SJSA1 (cell line): ENCODE measurements at regions not wholly inside any gene's neighbourhood (a gene's known extent, or its start where the extent isn't known, plus 50 kb on each side); places are given as distances from the start of the nearest gene placed in this dataset.

Experiments
- DNase-seq, 2 experiments: peaks; one replicate each; pipeline ENCODE4 v3.0.0-alpha.2; 2015 to 2020; ENCODE audit warnings: low spot score in 2 of 2, low read depth in 1 of 2
- H3K27ac ChIP-seq: fragments of 250-450 bp; sonication (Bioruptor Pico); 2 replicates; pipeline ENCODE4 v1.5.1; 2020; ENCODE audit warnings: mild to moderate bottlenecking, moderate library complexity
- H3K27me3 ChIP-seq: fragments of 250-450 bp; sonication (Bioruptor Pico); replicated peaks from 2 replicates; pipeline ENCODE4 v1.5.1; 2020; ENCODE audit warnings: mild to moderate bottlenecking, moderate library complexity
- H3K36me3 ChIP-seq: fragments of 250-450 bp; sonication (Bioruptor Pico); 2 replicates; pipeline ENCODE4 v1.5.1; 2020; ENCODE audit warnings: mild to moderate bottlenecking
- H3K4me1 ChIP-seq: fragments of 250-450 bp; sonication (Bioruptor Pico); replicated peaks from 2 replicates; pipeline ENCODE4 v1.6.1; 2021; ENCODE audit warnings: mild to moderate bottlenecking
- H3K4me3 ChIP-seq: fragments of 250-450 bp; sonication (Bioruptor Pico); 2 replicates; pipeline ENCODE4 v1.5.1; 2020; ENCODE audit warnings: mild to moderate bottlenecking
- H3K9me3 ChIP-seq: fragments of 250-450 bp; sonication (Bioruptor Pico); replicated peaks from 2 replicates; pipeline ENCODE4 v1.5.1; 2020; ENCODE audit warnings: mild to moderate bottlenecking

DNA sequence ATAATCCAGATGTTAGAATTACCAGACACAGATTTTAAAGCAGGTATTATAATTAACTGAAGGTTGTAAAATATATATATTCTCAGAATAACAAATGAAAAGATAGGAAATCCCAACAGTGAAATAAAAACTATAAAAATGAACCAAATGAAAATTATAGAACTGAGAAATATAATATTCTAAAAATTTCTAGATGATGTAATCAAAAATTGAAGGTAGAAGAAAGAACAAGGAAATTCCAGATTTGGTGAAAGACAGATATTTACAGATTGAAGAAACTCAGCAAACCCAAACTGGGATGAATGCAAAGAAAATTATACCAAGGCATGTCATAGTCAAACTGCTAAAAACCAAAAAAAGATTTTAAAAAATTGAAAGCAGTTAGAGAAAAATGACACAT, 729.4 kb downstream of the MATN1 start:
- no peak overlapping the region for H3K27ac ChIP-seq
- DNase-seq = no peak
- H3K36me3 ChIP-seq = no peaks in the 10 kb centered on the region
- peaks cover 2% of the 10 kb centered on the region for H3K9me3 ChIP-seq
- no peaks in the 10 kb centered on the region for H3K27me3 ChIP-seq
- no peak overlapping the region for H3K4me3 ChIP-seq
- no peaks in the 10 kb centered on the region for H3K4me1 ChIP-seq

- no peak overlapping the region for H3K4me3 ChIP-seq
- no peaks in the 10 kb centered on the region for H3K27me3 ChIP-seq
- H3K36me3 ChIP-seq = no peaks in the 10 kb centered on the region
- no peak for DNase-seq
- peaks cover 2% of the 10 kb centered on the region for H3K9me3 ChIP-seq
- no peak overlapping the region for H3K27ac ChIP-seq
- H3K4me1 ChIP-seq = no peaks in the 10 kb centered on the region
These were observed 731.6 kb downstream of the MATN1 start for GRCh38 chr1:29991815-29992214.

DNA sequence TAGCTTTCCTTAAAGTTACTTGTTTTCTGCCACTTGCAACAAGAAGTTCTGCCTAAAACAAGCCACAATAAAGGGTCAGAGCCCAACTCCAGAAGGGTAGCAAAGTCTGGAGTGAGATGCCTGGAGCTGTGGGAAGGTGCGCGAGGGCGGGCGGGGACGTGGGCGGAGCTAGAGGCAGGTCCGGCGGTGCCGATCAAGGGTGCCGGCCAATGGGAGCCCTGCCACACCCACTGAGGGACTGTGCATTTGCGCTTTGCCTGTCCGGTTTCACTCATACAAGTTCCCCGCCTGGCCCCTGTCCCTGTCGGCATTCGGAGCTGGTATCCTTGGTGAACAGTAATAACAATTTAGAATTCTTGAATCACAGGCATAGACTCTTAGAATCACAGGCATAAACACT, 732.4 kb downstream of the MATN1 start:
- H3K36me3 ChIP-seq = no peaks in the 10 kb centered on the region
- no peak overlapping the region for H3K27ac ChIP-seq
- DNase-seq = no peak
- H3K27me3 ChIP-seq = no peaks in the 10 kb centered on the region
- no peaks in the 10 kb centered on the region for H3K4me1 ChIP-seq
- H3K4me3 ChIP-seq = no peak overlapping the region
- H3K9me3 ChIP-seq = peaks cover 2% of the 10 kb centered on the region

DNA sequence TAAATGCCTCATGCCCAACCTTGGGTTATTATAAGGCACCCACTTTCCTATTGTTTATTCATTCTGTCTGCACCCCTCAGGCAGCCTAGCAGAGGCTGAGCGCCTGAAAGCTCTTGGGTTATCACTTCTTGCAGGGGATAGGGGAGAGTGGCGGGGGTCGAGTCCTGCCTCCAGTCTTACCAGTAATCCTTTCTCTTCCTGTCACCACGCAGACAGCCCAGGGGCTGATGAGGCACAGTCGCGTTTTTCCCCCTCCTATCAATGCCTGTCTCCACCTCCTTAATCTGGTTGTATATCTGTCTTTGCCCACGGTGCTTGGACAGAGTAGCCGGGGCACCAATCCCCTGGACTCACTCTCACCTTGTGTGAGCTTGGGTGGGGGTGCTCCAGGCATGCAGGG, 733.1 kb downstream of the MATN1 start:
- Histone ChIP-seq H3K4me1 (no peaks in the 10 kb centered on the region), H3K27me3 (no peaks in the 10 kb centered on the region), H3K36me3 (no peaks in the 10 kb centered on the region), H3K27ac (no peak overlapping the region), H3K4me3 (no peak overlapping the region), H3K9me3 (peaks cover 2% of the 10 kb centered on the region)
- no peak for DNase-seq

- Histone ChIP-seq H3K4me3 (no peak overlapping the region), H3K9me3 (no peaks in the 10 kb centered on the region), H3K4me1 (no peaks in the 10 kb centered on the region), H3K27ac (no peak overlapping the region), H3K36me3 (no peaks in the 10 kb centered on the region), H3K27me3 (no peaks in the 10 kb centered on the region)
- DNase-seq = no peak
These were observed 736.4 kb downstream of the MATN1 start for GRCh38 chr1:29986986-29987385.

GRCh38 chr1:29985606-29985945, 737.8 kb downstream of the MATN1 start:
- Histone ChIP-seq H3K4me3 (no peak overlapping the region), H3K27me3 (no peaks in the 10 kb centered on the region), H3K36me3 (no peaks in the 10 kb centered on the region), H3K9me3 (no peaks in the 10 kb centered on the region), H3K27ac (no peak overlapping the region), H3K4me1 (no peaks in the 10 kb centered on the region)
- no peak for DNase-seq

DNA sequence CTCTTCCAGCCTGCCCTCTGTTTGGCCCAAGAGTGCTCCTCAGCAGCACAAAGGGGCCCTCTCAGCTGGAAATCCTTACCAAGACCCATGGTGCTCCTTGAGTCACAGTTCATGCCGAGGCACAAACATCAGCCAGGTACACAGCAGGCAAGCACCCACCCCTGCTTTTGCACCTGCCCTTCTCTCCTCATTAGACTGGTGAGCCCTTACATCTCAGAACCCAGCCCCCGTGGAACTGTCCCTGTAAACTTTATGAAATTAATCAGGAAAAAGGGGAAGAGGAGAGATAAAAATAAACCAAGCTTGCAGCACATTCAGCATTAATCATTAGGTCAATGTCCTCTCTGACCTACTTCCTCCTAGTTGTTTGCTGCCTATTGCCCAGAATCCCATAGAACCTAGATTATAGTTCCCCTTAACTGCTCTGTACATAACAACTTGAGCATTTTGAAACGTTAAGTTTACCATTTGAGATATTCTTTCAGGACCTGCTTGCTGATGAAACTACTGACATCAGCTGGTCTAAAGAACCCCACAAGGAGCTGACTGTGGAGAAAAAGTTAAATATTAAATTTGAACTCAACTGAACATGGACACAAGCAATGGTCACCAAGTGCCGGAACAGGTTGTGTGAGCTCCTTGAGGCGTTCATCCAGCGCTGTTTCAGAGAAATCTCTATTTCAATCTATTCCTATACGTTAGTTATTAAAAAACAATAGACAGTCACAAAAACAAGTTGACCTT, 738.4 kb downstream of the MATN1 start:
- no peaks in the 10 kb centered on the region for H3K27me3 ChIP-seq
- no peaks in the 10 kb centered on the region for H3K4me1 ChIP-seq
- no peaks in the 10 kb centered on the region for H3K36me3 ChIP-seq
- no peak for DNase-seq
- no peaks in the 10 kb centered on the region for H3K9me3 ChIP-seq
- H3K4me3 ChIP-seq = no peak overlapping the region
- no peak overlapping the region for H3K27ac ChIP-seq

DNA sequence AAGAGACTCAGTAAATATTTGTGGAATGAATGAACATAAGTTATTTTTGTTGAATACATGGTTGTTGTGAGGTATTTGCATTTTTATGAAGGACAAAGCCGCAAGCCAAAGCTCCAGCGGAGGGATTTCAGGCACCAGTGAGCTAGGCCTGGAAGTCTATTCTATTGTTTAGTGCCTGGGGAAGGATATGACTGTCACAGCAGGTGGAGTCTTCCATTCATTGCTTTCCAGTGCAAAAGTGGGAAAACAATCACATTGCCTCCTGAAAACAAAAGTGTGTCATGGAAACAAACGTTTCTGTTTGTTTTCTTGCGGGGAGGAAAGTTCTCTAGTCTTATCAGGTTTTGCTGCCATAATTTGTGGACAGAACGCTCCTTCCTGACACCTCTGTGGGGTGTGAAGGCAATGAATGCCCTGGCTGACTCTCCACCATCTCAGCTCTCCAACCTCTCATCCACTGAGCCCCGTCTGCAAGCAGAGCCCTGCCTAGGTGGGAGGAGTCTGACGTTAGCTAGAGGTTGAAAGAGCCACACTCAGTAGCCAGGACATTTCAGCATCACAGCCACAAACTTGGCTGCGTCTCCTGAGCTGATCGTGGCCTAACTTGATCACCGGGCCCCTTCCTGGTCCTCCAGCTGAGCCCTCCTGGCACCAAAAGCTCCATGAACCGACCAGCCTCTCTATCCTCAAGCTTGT, 739.1 kb downstream of the MATN1 start:
- no peak overlapping the region for H3K4me3 ChIP-seq
- H3K9me3 ChIP-seq = no peaks in the 10 kb centered on the region
- H3K36me3 ChIP-seq = no peaks in the 10 kb centered on the region
- no peak overlapping the region for H3K27ac ChIP-seq
- H3K4me1 ChIP-seq = no peaks in the 10 kb centered on the region
- DNase-seq = no peak
- H3K27me3 ChIP-seq = no peaks in the 10 kb centered on the region

DNA sequence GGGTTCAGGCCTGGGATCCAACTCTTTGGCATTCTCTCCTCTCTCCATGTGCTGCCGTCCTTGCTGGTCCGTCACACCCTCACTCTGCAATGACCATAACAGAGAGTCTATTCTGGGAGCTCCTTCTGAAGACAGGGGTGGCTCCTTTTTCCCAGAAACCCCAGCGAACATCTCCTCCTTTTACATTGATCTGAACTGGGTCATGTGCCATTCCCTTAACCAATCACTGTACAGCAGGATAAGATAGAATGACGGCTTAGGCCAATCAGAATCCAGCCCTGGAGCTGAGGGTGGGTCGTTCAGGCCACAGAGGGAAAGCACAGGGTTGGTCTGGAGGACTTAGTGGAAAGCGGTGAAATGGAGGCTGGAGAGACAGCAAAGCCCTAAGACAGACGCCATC, 740.1 kb downstream of the MATN1 start:
- H3K9me3 ChIP-seq = no peaks in the 10 kb centered on the region
- no peaks in the 10 kb centered on the region for H3K27me3 ChIP-seq
- H3K36me3 ChIP-seq = no peaks in the 10 kb centered on the region
- no peak for DNase-seq
- H3K27ac ChIP-seq = no peak overlapping the region
- no peak overlapping the region for H3K4me3 ChIP-seq
- H3K4me1 ChIP-seq = no peaks in the 10 kb centered on the region

- no peak overlapping the region for H3K27ac ChIP-seq
- no peak for DNase-seq
- H3K27me3 ChIP-seq = no peaks in the 10 kb centered on the region
- no peaks in the 10 kb centered on the region for H3K9me3 ChIP-seq
- H3K4me1 ChIP-seq = no peaks in the 10 kb centered on the region
- no peak overlapping the region for H3K4me3 ChIP-seq
- no peaks in the 10 kb centered on the region for H3K36me3 ChIP-seq
These were observed 741.7 kb downstream of the MATN1 start for GRCh38 chr1:29981586-29982239.

- no peak for DNase-seq
- peaks cover 28% of the 10 kb centered on the region for H3K4me1 ChIP-seq
- no peaks in the 10 kb centered on the region for H3K36me3 ChIP-seq
- no peak overlapping the region for H3K27ac ChIP-seq
- H3K9me3 ChIP-seq = no peaks in the 10 kb centered on the region
- H3K4me3 ChIP-seq = no peak overlapping the region
- no peaks in the 10 kb centered on the region for H3K27me3 ChIP-seq
These were observed 741.2 kb downstream of the PTPRU start for GRCh38 chr1:29977550-29977949.

GRCh38 chr1:29975036-29975694, 738.8 kb downstream of the PTPRU start:
- no peaks in the 10 kb centered on the region for H3K9me3 ChIP-seq
- peaks cover 37% of the 10 kb centered on the region for H3K4me1 ChIP-seq
- H3K4me3 ChIP-seq = no peak overlapping the region
- no peaks in the 10 kb centered on the region for H3K27me3 ChIP-seq
- H3K27ac ChIP-seq = peak overlapping the region; percentile 97
- DNase-seq = peak in 1 of 2 experiments; percentile 57
- H3K36me3 ChIP-seq = no peaks in the 10 kb centered on the region

GRCh38 chr1:29974316-29974724, 738.0 kb downstream of the PTPRU start:
- Histone ChIP-seq H3K4me3 (no peak overlapping the region), H3K9me3 (no peaks in the 10 kb centered on the region), H3K27ac (peak overlapping the region; percentile 97), H3K4me1 (peaks cover 37% of the 10 kb centered on the region), H3K36me3 (no peaks in the 10 kb centered on the region), H3K27me3 (no peaks in the 10 kb centered on the region)
- DNase-seq = peak; percentile 82 to 92

DNA sequence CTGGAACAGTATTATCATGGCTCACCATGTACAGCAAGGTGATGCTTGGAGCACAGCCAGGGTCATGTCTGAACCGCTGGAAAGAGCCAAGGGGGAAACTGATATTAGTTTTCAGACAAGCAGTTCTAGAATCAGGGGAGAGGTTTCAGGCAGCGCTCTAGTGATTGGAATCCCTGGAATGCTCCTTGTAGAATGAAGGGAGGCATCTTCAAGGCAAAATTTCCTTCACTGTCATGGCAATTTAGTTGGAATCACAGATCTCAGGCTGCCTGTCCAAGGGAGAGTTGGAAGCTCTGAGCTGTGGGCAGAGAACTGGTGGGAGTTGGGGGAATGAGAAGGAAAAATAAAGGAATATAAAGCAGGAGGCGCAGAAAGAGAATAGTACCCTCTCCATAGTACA, 737.1 kb downstream of the PTPRU start:
- DNase-seq = peak; percentile 57 to 61
- Histone ChIP-seq H3K4me1 (peaks cover 37% of the 10 kb centered on the region), H3K27ac (peak overlapping the region; percentile 97), H3K27me3 (no peaks in the 10 kb centered on the region), H3K36me3 (no peaks in the 10 kb centered on the region), H3K4me3 (no peak overlapping the region), H3K9me3 (no peaks in the 10 kb centered on the region)
